ENCODE measurements at regions not wholly inside any gene's neighbourhood (a gene's known extent, or its start where the extent isn't known, plus 50 kb on each side); places are given as distances from the start of the nearest gene placed in this dataset.

DNA sequence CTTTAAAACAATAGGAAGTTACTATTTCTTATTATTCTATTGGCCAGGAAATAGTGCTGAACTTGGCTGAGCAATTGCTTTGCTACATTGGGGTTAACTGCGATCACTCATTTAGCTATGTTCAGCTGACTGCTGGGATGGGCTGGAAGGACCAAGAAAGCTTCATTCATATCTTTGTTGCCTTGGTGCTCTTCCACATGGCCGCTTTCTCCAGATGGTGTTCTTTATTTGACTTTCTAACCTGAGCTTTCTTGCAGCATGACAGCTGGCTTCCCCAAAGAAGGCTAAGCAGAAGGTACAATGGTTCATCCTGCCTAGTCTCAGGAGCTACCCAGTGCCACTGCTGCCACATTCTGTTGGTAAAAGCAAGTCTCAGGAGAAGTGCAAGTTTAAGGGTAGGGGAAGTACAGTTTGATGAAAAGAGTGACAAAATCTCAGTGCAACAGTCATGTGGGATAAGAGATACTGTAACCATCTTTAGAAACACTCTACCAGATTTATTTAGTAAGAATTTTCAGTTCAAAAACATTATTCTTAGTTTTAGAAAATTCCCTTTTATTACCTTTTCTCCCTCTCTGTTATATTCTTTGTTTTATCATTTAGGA is 180.6 kb upstream of the RBMS1 start:
- H3K4me3 ChIP-seq (ENCODE audit: low read length in 2 of 2) = no peak overlapping the region
- H3K36me3 Mint-ChIP-seq = no peaks in the 10 kb centered on the region
- H3K9me3 ChIP-seq (ENCODE audit: control insufficient read depth in 1 of 2, low read length in 2 of 2) = no peaks in the 10 kb centered on the region
- H3K4me1 Mint-ChIP-seq = no peaks in the 10 kb centered on the region
- no peak overlapping the region for H3K27ac Mint-ChIP-seq
- peaks cover 0 to 5% (median under 1%) of the 10 kb centered on the region in 8 donors for H3K9me3 Mint-ChIP-seq
- no peak overlapping the region for H3K27ac ChIP-seq (ENCODE audit: low read depth, low read length)
- no peaks in the 10 kb centered on the region for H3K36me3 ChIP-seq (ENCODE audit: insufficient read depth, low read length)
- ChIA-PET POLR2A (ENCODE audit: partially characterized antibody) (no interaction called here), CTCF (ENCODE audit: partially characterized antibody) (interaction anchor here (1.0 kb wide), 1 partner anchor 8 kb away, joined by 3 read pairs; no protein-coding TSS in a partner anchor)
- H3K27me3 ChIP-seq (ENCODE audit: insufficient read depth, low read length) = no peaks in the 10 kb centered on the region
- no peak overlapping the region for H3K4me3 Mint-ChIP-seq
- intact Hi-C loops (cut with micrococcal nuclease) = no loop called here
- no peak for DNase-seq
- H3K4me1 ChIP-seq (ENCODE audit: insufficient read depth, low read length) = no peaks in the 10 kb centered on the region
- peaks cover 1% of the 10 kb centered on the region in 2 donors for H3K27me3 Mint-ChIP-seq

- peaks cover 0 to 4% (median 1%) of the 10 kb centered on the region in 8 donors for H3K9me3 Mint-ChIP-seq
- peaks cover 0 to 4% of the 10 kb centered on the region in 2 donors for H3K36me3 Mint-ChIP-seq
- H3K9me3 ChIP-seq (ENCODE audit: control insufficient read depth in 1 of 2, low read length in 2 of 2) = no peaks in the 10 kb centered on the region
- H3K4me3 ChIP-seq (ENCODE audit: low read length in 2 of 2) = no peak overlapping the region
- H3K27ac ChIP-seq (ENCODE audit: low read depth, low read length) = no peak overlapping the region
- H3K36me3 ChIP-seq (ENCODE audit: insufficient read depth, low read length) = no peaks in the 10 kb centered on the region
- H3K27me3 ChIP-seq (ENCODE audit: insufficient read depth, low read length) = no peaks in the 10 kb centered on the region
- intact Hi-C loops (cut with micrococcal nuclease) = no loop called here
- peaks cover 0 to 4% of the 10 kb centered on the region in 2 donors for H3K27me3 Mint-ChIP-seq
- DNase-seq = no peak
- H3K4me1 ChIP-seq (ENCODE audit: insufficient read depth, low read length) = no peaks in the 10 kb centered on the region
- ChIA-PET CTCF (ENCODE audit: partially characterized antibody) (no interaction called here), POLR2A (ENCODE audit: partially characterized antibody) (no interaction called here)
- H3K4me3 Mint-ChIP-seq = no peak overlapping the region
- no peaks in the 10 kb centered on the region for H3K4me1 Mint-ChIP-seq
- H3K27ac Mint-ChIP-seq = no peak overlapping the region
These were observed 186.1 kb upstream of the RBMS1 start for GRCh38 chr2:160679686-160680085.

DNA sequence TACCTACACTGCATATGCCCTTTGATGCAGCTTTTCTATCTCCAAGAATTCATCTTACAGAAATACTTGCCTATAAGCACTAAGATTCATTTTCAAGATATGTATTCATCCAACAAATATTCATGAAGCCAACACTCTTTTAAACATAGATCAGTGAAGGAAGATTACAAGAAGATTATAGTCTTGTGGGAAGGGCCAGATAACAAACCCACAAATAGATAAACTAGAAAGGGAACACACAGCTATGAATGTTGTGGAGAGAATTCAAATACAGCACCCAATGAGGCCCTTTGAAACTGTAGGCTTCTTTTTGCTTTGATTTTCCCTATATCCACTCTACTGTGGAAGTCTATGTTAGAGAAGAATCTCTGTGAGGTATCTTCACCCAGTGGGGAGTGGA is 186.7 kb upstream of the RBMS1 start:
- no peak overlapping the region for H3K27ac ChIP-seq (ENCODE audit: low read depth, low read length)
- Mint-ChIP-seq H3K27me3 (peaks cover 0 to 4% of the 10 kb centered on the region in 2 donors), H3K4me1 (no peaks in the 10 kb centered on the region), H3K9me3 (peaks cover 0 to 3% (median 0%) of the 10 kb centered on the region in 8 donors), H3K4me3 (no peak overlapping the region), H3K36me3 (peaks cover 0 to 4% of the 10 kb centered on the region in 2 donors), H3K27ac (no peak overlapping the region)
- ChIA-PET POLR2A (ENCODE audit: partially characterized antibody) (no interaction called here), CTCF (ENCODE audit: partially characterized antibody) (no interaction called here)
- no peaks in the 10 kb centered on the region for H3K36me3 ChIP-seq (ENCODE audit: insufficient read depth, low read length)
- H3K27me3 ChIP-seq (ENCODE audit: insufficient read depth, low read length) = no peaks in the 10 kb centered on the region
- no peaks in the 10 kb centered on the region for H3K4me1 ChIP-seq (ENCODE audit: insufficient read depth, low read length)
- intact Hi-C loops (cut with micrococcal nuclease) = no loop called here
- no peak overlapping the region for H3K4me3 ChIP-seq (ENCODE audit: low read length in 2 of 2)
- H3K9me3 ChIP-seq (ENCODE audit: control insufficient read depth in 1 of 2, low read length in 2 of 2) = no peaks in the 10 kb centered on the region
- no peak for DNase-seq

DNA sequence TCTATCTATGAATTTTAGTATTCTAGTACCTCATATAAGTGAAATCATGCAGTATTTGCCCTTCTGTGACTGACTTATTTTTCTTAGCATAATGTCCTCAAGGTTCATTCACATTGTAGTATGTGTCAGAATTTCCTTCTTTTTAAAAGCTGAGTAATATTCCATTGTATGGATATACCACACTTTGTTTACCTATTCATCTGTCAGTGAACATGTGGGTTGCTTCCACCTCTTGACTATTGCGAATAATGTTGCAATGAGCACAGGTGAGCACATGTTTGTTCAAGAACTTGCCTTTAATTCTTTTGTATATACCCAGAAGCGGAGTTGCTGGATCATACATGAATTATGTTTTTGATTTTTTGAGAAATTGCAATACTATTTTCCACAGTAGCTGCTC is 187.4 kb upstream of the RBMS1 start:
- POLR2A ChIA-PET (ENCODE audit: partially characterized antibody) = no interaction called here

GRCh38 chr2:160683206-160683605 is 189.6 kb upstream of the RBMS1 start:
- peaks cover 0 to 3% (median 0%) of the 10 kb centered on the region in 8 donors for H3K9me3 Mint-ChIP-seq
- Histone ChIP-seq H3K4me3 (ENCODE audit: low read length in 2 of 2) (no peak overlapping the region), H3K36me3 (ENCODE audit: insufficient read depth, low read length) (no peaks in the 10 kb centered on the region), H3K9me3 (ENCODE audit: control insufficient read depth in 1 of 2, low read length in 2 of 2) (no peaks in the 10 kb centered on the region), H3K27ac (ENCODE audit: low read depth, low read length) (no peak overlapping the region), H3K27me3 (ENCODE audit: insufficient read depth, low read length) (no peaks in the 10 kb centered on the region), H3K4me1 (ENCODE audit: insufficient read depth, low read length) (no peaks in the 10 kb centered on the region)
- H3K27me3 Mint-ChIP-seq = peaks cover 0 to 3% of the 10 kb centered on the region in 2 donors
- ChIA-PET POLR2A (ENCODE audit: partially characterized antibody) (no interaction called here), CTCF (ENCODE audit: partially characterized antibody) (no interaction called here)
- intact Hi-C loops (cut with micrococcal nuclease) = no loop called here
- peaks cover 0 to 4% of the 10 kb centered on the region in 2 donors for H3K36me3 Mint-ChIP-seq
- H3K27ac Mint-ChIP-seq = no peak overlapping the region
- DNase-seq = no peak
- no peak overlapping the region for H3K4me3 Mint-ChIP-seq
- no peaks in the 10 kb centered on the region for H3K4me1 Mint-ChIP-seq

More for the DNA sequence above, 187.4 kb upstream of the RBMS1 start:
- no peak for DNase-seq
- no peak overlapping the region for H3K4me3 ChIP-seq (ENCODE audit: low read length in 2 of 2)
- H3K27me3 ChIP-seq (ENCODE audit: insufficient read depth, low read length) = no peaks in the 10 kb centered on the region
- no peaks in the 10 kb centered on the region for H3K4me1 ChIP-seq (ENCODE audit: insufficient read depth, low read length)
- no peak overlapping the region for H3K27ac ChIP-seq (ENCODE audit: low read depth, low read length)
- H3K36me3 ChIP-seq (ENCODE audit: insufficient read depth, low read length) = no peaks in the 10 kb centered on the region
- Mint-ChIP-seq H3K27ac (no peak overlapping the region), H3K4me3 (no peak overlapping the region), H3K4me1 (no peaks in the 10 kb centered on the region), H3K36me3 (peaks cover 0 to 4% of the 10 kb centered on the region in 2 donors), H3K9me3 (peaks cover 0 to 3% (median 0%) of the 10 kb centered on the region in 8 donors), H3K27me3 (peaks cover 0 to 3% of the 10 kb centered on the region in 2 donors)
- CTCF ChIA-PET (ENCODE audit: partially characterized antibody) = no interaction called here
- intact Hi-C loops (cut with micrococcal nuclease) = no loop called here
- no peaks in the 10 kb centered on the region for H3K9me3 ChIP-seq (ENCODE audit: control insufficient read depth in 1 of 2, low read length in 2 of 2)

DNA sequence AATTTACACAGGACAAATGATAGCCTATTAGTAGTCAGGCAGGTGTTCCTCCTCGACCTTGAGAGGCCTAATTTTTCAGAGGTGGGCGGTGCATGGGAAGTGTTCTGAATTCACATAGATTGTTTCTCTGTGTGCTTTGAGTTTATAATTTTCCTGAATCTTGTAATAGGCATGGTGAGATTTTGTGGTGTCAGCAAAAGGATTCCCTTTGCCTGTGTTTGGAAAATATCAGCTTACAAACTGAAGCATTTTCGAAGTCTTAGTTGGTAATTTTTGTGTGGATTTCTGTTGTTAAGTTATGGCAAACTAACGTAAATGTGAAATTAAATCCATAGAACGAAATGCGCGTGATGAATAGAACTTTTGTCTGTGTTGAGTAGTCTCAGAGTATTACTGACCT is 194.0 kb upstream of the RBMS1 start:
- POLR2A ChIA-PET (ENCODE audit: partially characterized antibody) = no interaction called here
- H3K4me1 ChIP-seq (ENCODE audit: insufficient read depth, low read length) = no peaks in the 10 kb centered on the region
- no peaks in the 10 kb centered on the region for H3K27me3 ChIP-seq (ENCODE audit: insufficient read depth, low read length)
- Mint-ChIP-seq H3K4me3 (no peak overlapping the region), H3K9me3 (peaks cover 0 to 3% (median 0%) of the 10 kb centered on the region in 8 donors), H3K27ac (no peak overlapping the region), H3K27me3 (no peaks in the 10 kb centered on the region), H3K4me1 (no peaks in the 10 kb centered on the region), H3K36me3 (peaks cover 0 to 4% of the 10 kb centered on the region in 2 donors)
- H3K27ac ChIP-seq (ENCODE audit: low read depth, low read length) = no peak overlapping the region
- no peak for DNase-seq
- no peaks in the 10 kb centered on the region for H3K9me3 ChIP-seq (ENCODE audit: control insufficient read depth in 1 of 2, low read length in 2 of 2)
- no peak overlapping the region for H3K4me3 ChIP-seq (ENCODE audit: low read length in 2 of 2)
- intact Hi-C loops (cut with micrococcal nuclease) = no loop called here
- H3K36me3 ChIP-seq (ENCODE audit: insufficient read depth, low read length) = no peaks in the 10 kb centered on the region
- CTCF ChIA-PET (ENCODE audit: partially characterized antibody) = interaction anchor here (0.9 kb wide), 1 partner anchor 363 kb away, joined by 3 read pairs; no protein-coding TSS in a partner anchor

DNA sequence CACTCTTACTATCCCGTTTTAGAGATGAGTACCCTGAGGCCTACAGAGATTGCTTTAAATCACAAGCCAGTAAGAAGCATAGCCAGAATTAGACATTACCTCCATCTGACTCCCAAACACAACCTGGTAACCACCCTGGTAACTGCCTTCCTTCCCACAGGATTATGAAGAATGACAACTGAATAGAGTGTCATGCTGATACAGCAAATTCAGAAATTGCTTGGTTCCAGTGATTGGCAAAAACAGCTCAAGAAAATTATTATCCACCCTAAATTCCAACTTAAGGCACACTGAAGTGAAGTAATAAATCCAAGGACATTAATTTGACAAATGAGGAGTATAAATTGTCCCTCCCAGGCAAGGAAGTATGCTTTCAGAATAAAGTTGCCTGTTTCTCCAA is 195.8 kb upstream of the RBMS1 start:
- CTCF ChIA-PET (ENCODE audit: partially characterized antibody) = no interaction called here
- Mint-ChIP-seq H3K4me3 (no peak overlapping the region), H3K27ac (no peak overlapping the region), H3K27me3 (peaks cover 0 to 2% of the 10 kb centered on the region in 2 donors), H3K9me3 (peaks cover 0 to 3% (median 0%) of the 10 kb centered on the region in 8 donors), H3K4me1 (no peaks in the 10 kb centered on the region), H3K36me3 (no peaks in the 10 kb centered on the region)
- intact Hi-C loops (cut with micrococcal nuclease) = no loop called here
- Histone ChIP-seq H3K4me3 (ENCODE audit: low read length in 2 of 2) (no peak overlapping the region), H3K9me3 (ENCODE audit: control insufficient read depth in 1 of 2, low read length in 2 of 2) (no peaks in the 10 kb centered on the region), H3K27me3 (ENCODE audit: insufficient read depth, low read length) (no peaks in the 10 kb centered on the region), H3K27ac (ENCODE audit: low read depth, low read length) (no peak overlapping the region), H3K4me1 (ENCODE audit: insufficient read depth, low read length) (no peaks in the 10 kb centered on the region), H3K36me3 (ENCODE audit: insufficient read depth, low read length) (no peaks in the 10 kb centered on the region)
- POLR2A ChIA-PET (ENCODE audit: partially characterized antibody) = no interaction called here
- no peak for DNase-seq

Measured in CD4-positive, alpha-beta memory T cell (primary cell).